ENCODE measurements at regions not wholly inside any gene's neighbourhood (a gene's known extent, or its start where the extent isn't known, plus 50 kb on each side); places are given as distances from the start of the nearest gene placed in this dataset.

GRCh38 chr2:53476834-53477233, 290.8 kb upstream of the CHAC2 start:
- 62% methylated on average over 6 of the region's 6 CpGs for WGBS (ENCODE audit: missing lambda C conversion rate)
- TF ChIP-seq BHLHE40 (IDR thresholded peaks at IDR 0.05; ENCODE audit: low read depth, low read length) (no peak), RCOR1 (IDR thresholded peaks at IDR 0.05; ENCODE audit: low read depth, low read length) (no peak), CEBPB (IDR thresholded peaks at IDR 0.05) (no peak), SREBF2 (IDR thresholded peaks at IDR 0.05) (no peak), ZFP36 (IDR thresholded peaks at IDR 0.05; ENCODE audit: borderline replicate concordance, partially characterized antibody) (no peak), HDAC2 (IDR thresholded peaks at IDR 0.05) (no peak), ZC3H11A (IDR thresholded peaks at IDR 0.05) (no peak), EHF (CRISPR knock-in tag; IDR thresholded peaks at IDR 0.05) (no peak), PHF8 (IDR thresholded peaks at IDR 0.05; ENCODE audit: borderline replicate concordance, low read depth) (no peak), KDM5A (IDR thresholded peaks at IDR 0.05) (no peak), SMC3 (IDR thresholded peaks at IDR 0.05) (no peak), JUNB (IDR thresholded peaks at IDR 0.05) (no peak)
- TF ChIP-seq, protein P1, sequence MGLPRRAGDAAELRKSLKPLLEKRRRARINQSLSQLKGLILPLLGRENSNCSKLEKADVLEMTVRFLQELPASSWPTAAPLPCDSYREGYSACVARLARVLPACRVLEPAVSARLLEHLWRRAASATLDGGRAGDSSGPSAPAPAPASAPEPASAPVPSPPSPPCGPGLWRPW (IDR thresholded peaks at IDR 0.05), result no peak
- TF ChIP-seq, protein P2, sequence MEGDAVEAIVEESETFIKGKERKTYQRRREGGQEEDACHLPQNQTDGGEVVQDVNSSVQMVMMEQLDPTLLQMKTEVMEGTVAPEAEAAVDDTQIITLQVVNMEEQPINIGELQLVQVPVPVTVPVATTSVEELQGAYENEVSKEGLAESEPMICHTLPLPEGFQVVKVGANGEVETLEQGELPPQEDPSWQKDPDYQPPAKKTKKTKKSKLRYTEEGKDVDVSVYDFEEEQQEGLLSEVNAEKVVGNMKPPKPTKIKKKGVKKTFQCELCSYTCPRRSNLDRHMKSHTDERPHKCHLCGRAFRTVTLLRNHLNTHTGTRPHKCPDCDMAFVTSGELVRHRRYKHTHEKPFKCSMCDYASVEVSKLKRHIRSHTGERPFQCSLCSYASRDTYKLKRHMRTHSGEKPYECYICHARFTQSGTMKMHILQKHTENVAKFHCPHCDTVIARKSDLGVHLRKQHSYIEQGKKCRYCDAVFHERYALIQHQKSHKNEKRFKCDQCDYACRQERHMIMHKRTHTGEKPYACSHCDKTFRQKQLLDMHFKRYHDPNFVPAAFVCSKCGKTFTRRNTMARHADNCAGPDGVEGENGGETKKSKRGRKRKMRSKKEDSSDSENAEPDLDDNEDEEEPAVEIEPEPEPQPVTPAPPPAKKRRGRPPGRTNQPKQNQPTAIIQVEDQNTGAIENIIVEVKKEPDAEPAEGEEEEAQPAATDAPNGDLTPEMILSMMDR (IDR thresholded peaks at IDR 0.05), result no peak
- POLR2A ChIA-PET, result no interaction called here

GRCh38 chr2:53475766-53476165, 291.8 kb upstream of the CHAC2 start:
- 27% methylated on average over 2 of the region's 2 CpGs for WGBS (ENCODE audit: missing lambda C conversion rate)
- TF ChIP-seq ZNF302 (CRISPR knock-in tag; IDR thresholded peaks at IDR 0.05) (no peak), RARB (CRISPR knock-in tag; IDR thresholded peaks at IDR 0.05) (no peak), CEBPB (IDR thresholded peaks at IDR 0.05) (no peak), JUNB (IDR thresholded peaks at IDR 0.05) (no peak), E2F6 (IDR thresholded peaks at IDR 0.05; ENCODE audit: borderline replicate concordance, low read depth) (no peak), KDM1A (IDR thresholded peaks at IDR 0.05; ENCODE audit: low read depth) (no peak), ZFP36 (IDR thresholded peaks at IDR 0.05; ENCODE audit: borderline replicate concordance, partially characterized antibody) (no peak), MYC (IDR thresholded peaks at IDR 0.05; ENCODE audit: borderline replicate concordance, low read length) (no peak), KDM5A (IDR thresholded peaks at IDR 0.05) (no peak), RNF2 (IDR thresholded peaks at IDR 0.05; ENCODE audit: borderline replicate concordance, low read depth) (no peak), RFX5 (IDR thresholded peaks at IDR 0.05) (no peak), POLR2A (IDR thresholded peaks at IDR 0.05; ENCODE audit: low read length) (no peak), REST (IDR thresholded peaks at IDR 0.05) (no peak), FOSL2 (IDR thresholded peaks at IDR 0.05) (no peak), FOSL2 (CRISPR knock-in tag; IDR thresholded peaks at IDR 0.05) (no peak), PHF8 (IDR thresholded peaks at IDR 0.05; ENCODE audit: borderline replicate concordance, low read depth) (no peak), SREBF2 (IDR thresholded peaks at IDR 0.05) (no peak), RAD21 (conservative IDR thresholded peaks at IDR 0.05 in 1 of 2, IDR thresholded peaks at IDR 0.05 in 1 of 2) (no peak)
- TF ChIP-seq, protein P3, sequence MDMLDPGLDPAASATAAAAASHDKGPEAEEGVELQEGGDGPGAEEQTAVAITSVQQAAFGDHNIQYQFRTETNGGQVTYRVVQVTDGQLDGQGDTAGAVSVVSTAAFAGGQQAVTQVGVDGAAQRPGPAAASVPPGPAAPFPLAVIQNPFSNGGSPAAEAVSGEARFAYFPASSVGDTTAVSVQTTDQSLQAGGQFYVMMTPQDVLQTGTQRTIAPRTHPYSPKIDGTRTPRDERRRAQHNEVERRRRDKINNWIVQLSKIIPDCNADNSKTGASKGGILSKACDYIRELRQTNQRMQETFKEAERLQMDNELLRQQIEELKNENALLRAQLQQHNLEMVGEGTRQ (IDR thresholded peaks at IDR 0.05), result no peak
- Histone ChIP-seq H3K4me1 (peaks cover 10% of the 10 kb centered on the region; the same call in 2 of the 3 replicates), H3K4me3 (no peak overlapping the region), H3K9me3 (no peaks in the 10 kb centered on the region), H3K27ac (peak overlapping the region in 1 of 2 experiments; percentile 11; a peak in 3 of 6 replicates), H3K4me2 (peak overlapping the region; percentile 29)
- ChIA-PET CTCF (no interaction called here), POLR2A (interaction anchor here (0.6 kb wide), 1 partner anchor 95 kb away, joined by 7 read pairs; no protein-coding TSS in a partner anchor)
- no peak for FAIRE-seq
- no peak for ATAC-seq
- DNase-seq (ENCODE audit: low read depth in 1 of 2, low spot score in 1 of 2), result no peak

More at GRCh38 chr2:53476834-53477233, 290.8 kb upstream of the CHAC2 start:
- FAIRE-seq (no peak), DNase-seq (ENCODE audit: low read depth in 1 of 2, low spot score in 1 of 2) (no peak), ATAC-seq (no peak)
- Histone ChIP-seq H3K27ac (peak overlapping the region in 1 of 2 experiments; percentile 43; a peak in 2 of 6 replicates), H3K4me1 (peaks cover 10% of the 10 kb centered on the region; the same call in 2 of the 3 replicates), H3K4me2 (no peak overlapping the region), H3K4me3 (no peak overlapping the region), H3K9me3 (no peaks in the 10 kb centered on the region)
- CTCF ChIA-PET, result no interaction called here

All from A549 (cell line).